ENCODE measurements at regions not wholly inside any gene's neighbourhood (a gene's known extent, or its start where the extent isn't known, plus 50 kb on each side); places are given as distances from the start of the nearest gene placed in this dataset.
"Not testable (repeated sequence)": the region's sequence is repeated elsewhere in the genome, so short reads cannot be mapped to it uniquely, and the experiment has no call there.

DNA sequence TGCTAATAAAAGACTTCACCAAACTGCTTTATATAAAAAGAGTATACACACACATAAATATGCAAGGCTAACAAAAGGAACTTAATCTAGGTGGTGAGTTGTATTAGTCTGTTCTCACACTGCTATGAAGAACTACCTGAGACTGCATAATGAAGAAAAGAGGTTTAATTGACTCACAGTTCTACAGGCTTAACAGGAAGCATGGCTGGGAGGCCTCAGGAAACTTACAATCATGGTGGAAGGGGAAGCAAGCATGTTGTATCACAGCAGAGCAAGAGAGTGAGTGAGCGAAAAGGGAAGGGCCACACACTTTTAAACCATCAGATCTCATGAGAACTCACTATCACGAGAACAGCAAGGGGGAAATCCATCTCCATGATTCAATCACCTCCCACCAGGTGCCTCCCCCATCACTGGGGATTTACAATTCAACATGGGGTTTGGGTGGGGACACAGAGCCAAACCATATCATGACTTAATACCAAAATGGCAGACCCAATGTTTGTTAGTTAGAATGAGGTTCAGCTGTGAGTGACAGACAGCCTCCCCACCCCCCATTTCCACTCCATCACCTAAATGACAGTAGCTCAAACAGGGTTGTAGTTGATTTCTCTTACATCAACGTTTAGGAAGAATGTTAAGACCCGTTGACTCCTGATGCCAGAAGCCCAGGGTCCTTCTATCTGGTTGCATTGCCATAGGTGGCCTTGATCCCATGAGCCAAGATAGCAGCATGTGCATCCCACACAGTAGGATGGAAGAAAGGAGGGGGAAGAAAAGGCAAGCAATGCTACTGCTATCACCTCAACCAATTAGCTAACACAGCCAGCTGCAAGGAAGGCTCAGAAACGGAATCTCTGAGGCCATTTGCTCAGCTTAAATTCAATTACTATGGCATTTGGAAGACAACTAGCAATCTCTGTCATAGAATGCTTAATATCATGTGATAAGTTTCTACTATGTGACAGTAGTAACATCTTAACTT is 77.0 kb downstream of the CCDC71L start:
- no peak for FAIRE-seq

DNA sequence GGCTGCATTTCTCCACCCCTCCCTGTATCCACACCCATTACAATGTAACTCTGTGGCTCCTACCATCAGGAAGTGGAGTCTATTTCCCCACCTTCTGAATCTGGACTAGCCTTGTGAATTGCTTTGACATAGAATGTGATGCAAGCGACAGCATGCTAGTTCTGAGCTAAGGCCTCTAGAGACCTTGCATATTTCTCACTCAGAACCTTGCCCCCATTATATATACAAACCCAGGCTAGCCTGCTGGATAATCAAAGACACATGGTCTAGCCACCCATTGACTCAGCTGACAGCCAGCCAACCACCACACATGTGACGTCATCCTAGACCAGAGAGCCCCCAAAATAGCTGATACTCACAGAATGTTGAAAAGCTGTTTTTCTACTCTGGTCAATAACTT is 77.9 kb downstream of the CCDC71L start:
- FAIRE-seq, result no peak

DNA sequence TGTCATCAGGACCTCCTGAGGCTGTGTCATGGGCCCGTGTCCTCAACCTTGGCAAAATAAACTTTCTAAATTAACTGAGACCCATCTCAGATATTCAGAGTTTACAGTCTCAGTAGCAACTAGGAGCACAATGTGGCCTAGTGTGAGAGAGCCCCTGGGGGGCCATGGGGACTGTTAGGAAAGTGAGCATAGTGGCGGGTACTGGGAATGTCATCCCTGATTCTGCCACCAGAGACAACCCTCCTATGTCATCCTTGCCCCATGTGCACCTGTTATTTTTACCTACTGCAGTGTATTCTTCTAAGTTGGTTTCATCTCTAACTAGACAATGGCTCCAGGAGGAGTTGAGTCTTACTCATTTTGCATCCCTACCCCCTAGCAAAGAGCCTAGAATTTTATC is 78.6 kb downstream of the CCDC71L start:
- FAIRE-seq, result no peak

DNA sequence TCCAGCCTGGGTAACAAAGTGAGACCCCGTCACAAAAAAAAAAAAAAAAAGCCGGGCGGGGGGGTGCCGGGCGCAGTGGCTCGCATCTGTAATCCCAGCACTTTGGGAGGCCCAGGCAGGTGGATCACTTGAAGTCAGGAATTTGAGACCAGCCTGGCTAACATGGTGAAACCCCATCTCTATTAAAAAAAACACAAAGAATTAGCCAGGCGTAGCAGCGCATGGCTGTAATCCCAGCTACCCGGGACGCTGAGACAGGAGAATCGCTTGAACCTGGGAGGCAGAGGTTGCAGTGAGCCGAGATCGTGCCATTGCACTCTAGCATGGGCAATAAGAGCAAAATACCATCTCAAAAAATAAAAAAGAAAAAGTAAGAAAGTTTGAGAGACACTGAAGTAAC is 81.9 kb downstream of the CCDC71L start:
- not testable (repeated sequence) for FAIRE-seq

DNA sequence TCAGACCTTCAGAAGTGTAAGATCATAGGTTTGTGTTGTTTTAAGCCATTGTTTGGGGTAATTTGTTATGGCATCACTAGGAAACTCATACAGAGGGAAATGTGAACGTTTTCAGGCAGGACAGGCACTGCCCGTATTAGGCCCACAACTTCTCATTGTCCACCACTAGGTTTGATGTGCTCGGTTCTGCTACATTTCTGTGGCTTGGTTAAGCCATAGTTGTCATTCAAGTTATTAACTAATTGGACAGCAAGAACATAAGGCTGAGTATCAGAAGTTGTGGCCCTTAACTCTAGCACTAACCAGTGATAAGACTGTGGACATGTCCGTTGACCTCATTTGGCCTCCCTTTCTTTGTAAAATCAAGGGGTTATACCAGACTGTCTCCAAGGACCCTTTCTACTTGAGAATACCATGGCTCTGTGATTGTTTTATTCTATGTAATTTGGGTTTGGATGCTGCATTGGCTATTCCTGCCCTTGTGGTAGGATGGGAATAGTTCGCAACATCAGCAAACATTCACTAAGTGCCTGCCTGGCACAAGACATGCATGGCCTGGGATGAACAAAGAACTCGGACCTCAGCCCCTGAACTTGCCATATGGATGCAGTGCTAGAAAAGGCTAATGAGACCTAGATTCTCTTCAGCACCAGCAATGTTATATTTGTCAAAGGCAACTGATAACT is 85.7 kb downstream of the CCDC71L start:
- no peak for FAIRE-seq

DNA sequence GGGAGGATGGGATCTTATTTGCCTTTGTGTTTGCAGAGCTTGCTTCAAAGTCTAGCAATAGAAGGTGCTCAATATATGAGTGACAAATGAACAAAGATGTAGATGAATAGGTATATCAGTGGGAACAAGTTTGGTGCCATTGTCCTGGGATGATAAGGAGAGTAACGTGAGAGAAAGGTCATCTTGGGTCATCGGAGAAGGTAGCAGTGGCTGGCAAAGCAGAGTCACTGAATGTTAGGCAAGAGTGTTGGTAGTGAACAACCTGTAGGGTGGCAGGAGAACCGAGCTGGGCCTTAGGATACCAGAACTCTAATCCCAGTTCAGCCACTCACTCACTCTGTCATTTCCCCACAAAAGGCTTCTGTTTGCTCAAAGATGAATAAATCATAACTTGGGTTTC is 87.2 kb downstream of the CCDC71L start:
- no peak for FAIRE-seq

DNA sequence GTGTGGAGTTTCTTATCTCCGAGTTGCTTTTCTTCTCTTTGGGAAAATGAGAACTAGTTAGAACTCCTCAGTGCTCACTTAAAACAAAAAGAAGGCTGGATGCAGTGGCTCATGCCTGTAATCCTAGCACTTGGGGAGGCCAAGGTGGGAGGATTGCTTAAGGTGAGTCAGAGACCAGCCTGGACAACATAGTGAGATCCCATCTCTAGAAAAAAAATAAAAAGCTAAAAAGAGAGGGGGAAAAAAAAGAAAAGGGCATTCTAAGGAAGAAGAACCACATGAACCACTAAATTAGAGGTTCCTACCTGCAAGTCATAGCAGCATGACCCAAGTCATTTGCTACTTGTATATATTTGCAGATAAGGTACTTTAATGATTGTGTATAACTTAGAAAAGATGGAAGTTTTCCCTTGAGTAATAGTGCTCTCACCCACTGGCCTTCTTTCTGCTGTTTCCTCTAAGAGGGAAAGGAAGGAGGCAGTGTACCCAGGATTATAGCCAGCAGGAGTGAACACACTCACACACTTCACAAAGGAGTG is 87.8 kb downstream of the CCDC71L start:
- no peak for FAIRE-seq

DNA sequence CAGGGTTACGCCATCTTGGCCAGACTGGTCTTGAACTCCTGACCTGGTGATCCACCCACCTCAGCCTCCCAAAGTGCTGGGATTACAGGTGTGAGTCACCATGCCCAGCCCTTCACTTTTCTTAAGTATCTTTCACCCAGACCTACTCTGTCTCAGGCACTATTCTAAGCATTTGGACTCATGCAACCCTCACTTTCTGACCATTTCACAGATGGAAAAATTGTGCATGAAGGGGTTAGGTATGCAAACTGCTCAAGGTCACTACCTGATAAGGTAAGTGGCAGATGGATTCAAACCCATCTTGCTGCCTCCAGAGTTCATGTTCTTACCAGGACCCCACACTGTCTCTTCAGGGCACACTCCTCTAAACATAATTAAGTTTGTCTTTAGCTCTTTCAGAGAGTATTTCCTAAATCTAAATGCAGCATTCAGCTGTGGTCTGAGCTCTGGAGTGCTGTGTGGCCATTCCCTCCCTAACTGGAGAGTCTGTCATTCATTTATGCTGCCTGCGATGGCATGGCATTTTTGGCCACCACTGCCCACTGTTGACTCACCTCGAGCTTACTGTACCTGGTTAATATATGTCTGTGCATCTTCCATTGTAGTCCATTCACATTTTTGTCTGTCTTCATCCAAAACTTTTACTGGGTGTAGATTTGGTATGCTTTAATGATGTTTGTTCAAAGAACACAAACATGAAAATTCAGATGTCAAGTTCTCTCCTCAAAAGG is 88.4 kb downstream of the CCDC71L start:
- FAIRE-seq, result no peak

DNA sequence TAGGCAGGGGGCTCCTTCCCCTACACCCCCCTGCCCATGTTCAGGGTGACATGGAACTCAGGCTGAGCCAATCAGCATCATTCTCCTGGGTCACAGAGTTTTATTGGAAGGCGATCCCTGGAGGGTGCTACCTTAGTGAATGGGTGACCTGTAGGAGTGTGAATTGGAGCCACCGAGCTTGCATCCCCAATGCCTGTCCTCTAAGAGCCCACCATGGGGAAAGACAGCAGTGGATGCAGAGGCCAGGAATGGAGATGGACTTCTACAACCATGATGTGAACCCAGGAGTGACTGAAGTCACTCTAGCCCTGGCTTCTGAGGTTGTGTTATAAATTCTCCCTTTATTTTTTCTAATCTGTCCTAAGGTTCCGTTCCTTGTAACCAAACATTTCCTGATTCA is 89.4 kb downstream of the CCDC71L start:
- FAIRE-seq, result no peak

DNA sequence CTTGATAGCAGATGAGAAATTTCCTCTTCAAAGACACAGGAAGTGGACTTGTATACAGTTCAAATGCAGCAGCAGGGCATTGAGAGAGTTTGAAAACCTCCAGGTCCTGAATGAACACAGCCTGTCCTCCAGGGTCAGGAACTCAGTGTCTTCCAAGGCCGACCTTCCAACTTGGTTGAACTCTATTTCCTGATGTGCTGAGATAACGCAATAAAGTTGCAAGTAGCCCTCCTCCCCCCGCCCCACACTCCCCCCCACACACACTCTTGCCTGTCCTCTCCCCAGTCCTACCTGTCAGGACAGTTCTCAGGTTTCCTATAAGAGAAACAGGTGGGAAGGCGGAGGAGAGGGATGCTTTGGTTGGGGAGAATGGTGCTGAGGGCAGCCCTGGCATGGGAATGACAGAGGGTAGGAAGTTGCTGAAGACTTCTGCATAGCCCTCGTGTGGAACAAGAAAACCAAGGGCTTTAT is 90.0 kb downstream of the CCDC71L start:
- FAIRE-seq, result no peak

DNA sequence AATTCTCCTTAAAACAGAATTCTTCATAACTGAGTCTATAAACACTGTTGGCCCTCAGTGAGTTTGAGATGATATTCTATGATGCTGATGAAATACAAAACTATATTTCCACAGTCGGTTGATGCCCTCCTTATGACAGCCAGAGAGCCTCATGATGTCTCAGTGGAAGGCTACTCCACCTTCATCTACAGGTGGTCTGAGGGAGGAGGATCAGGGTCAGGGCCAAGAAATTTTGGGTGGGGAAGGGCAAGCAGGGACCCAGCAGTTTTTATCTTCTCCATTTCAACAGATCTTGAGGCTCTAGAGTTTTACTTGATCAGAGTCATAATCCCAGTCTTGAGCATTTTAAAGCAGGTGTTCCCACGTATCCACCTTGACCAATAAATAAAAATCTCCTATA is 90.8 kb downstream of the CCDC71L start:
- FAIRE-seq, result no peak

DNA sequence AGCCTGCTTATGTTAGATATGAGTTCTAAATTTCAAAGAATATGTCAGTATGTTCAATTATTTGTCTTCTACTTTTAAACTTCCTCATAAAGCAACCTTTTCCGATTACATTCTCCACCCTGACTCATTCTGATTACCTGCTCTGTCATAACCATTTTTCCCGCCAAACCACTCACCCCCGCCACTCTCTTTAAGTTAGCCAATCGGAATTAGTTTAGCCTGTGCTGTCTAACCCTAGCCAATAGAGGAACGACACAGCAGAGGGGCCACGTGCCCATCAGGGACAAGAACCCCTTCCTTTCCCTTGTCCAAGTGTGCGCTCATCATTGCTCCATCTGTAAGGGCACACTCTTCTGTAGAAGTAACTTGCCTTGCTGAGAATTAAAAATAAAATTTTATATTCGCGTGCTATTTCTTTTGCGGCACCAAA is 91.4 kb downstream of the CCDC71L start:
- FAIRE-seq, result no peak

DNA sequence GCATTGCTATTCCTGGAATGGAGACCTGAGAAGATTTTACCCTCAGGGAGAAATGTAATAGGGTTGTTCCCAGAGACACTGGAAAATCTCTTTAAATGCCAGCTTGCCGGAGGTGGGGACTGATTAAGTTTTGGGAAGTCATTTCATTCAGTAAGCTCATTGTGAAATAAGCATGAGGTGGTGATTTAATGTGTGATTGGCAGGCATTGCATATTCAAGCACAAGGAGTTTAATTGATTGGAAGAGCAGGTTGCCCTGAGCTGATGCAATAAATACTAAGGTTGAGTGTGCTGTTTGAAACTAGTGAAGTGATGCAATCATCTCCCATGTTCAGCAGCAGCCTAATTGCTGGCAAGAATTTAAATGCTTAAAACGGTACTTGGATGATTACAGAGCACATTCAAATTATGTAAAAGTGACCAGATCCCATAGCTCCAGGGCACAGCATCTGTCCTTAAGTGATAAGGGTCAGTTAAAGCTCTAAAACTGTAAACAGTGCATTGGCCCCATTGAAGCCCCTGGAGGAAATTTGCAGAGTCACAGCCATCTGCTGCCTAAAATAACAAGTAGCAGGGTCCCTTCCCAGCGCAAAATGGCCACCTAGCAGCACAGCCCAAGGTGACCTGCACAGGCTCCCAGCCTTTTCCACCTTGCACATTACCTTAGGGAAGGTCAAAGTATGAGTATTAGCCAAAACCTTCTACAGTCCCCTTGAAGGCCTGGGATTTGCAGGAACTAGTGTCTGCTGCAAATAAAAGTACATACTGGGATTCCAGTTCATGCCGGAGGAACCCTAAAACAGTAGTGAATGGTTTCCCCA is 92.1 kb downstream of the CCDC71L start:
- FAIRE-seq, result no peak

DNA sequence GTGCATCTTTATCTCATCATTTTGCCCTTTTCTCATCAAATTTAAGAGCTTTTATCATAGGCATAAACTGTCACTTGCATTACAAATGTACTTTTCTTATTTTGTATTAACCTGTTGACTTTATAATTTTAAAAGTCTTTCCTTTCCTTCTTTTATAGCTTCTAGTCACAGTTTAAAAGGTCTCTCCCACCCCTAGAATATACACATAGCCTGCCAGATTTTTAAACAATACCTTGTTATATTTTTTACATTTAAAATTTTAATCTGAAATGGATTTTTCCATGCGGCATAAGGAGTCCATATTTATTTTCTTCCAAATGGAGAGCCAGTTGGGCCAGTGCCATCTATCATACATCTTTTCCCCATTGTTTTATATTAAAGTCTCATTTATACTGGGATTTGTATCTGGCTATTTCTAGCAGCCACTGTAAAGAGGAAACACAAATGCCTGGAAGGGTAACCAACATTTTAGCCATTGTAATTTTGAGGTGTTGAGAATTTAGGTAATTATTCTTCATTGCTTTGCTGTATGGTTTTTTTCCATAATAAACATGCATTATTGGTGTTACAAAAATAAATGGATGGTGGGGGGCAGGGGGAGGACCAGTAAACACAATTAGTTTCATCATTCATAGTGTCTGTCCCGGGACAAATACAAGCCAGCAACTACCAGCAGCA is 92.8 kb downstream of the CCDC71L start:
- FAIRE-seq, result no peak

DNA sequence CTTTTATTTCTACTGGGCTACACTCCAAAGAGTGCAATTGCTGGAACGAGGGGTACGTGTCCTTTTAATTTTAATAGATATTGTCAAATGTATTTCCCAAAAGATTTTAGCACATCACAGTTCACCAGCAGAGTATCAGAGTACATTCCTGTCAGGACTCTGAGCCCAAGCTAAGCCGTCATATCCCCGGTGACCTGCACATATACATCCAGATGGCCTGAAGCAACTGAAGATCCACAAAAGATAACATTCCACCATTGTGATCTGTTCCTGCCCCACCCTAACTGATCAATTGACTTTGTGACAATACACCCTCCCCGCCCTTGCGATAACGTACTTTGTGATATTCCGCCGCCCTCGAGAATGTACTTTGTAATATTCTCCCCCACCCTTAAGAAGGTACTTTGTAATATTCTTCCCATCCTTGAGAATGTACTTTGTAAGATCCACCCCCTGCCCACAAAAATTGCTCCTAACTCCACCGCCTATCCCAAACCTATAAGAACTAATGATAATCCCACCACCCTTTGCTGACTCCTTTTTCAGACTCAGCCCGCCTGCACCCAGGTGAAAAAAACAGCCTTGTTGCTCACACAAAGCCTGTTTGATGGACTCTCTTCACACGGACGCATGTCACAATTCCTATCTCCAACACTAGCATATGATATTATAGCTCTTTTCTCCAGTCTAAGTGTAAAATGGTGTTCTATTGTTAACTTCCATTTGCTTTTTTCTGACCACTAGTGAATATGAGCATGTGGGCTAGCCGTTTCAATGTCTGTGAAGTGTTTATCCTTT is 93.6 kb downstream of the CCDC71L start:
- FAIRE-seq, result not testable (repeated sequence)

DNA sequence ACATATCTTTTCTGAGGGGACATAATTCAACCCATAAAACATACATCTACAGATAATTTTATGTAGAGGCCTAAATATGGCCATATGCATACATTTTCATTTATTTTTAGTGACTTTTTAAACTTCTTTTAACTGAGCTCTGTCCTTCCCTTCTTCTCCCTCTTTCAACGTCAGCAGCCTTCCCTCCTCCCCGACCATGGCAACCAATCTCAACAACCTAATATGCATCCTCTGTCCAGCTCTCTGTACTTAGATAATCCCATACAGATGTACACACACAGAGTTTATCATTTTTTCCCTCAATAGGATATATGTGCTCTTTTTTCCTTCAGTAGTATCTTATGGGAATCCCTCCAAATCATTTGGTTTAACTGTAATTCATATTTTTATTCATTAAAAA is 94.3 kb downstream of the CCDC71L start:
- no peak for FAIRE-seq

DNA sequence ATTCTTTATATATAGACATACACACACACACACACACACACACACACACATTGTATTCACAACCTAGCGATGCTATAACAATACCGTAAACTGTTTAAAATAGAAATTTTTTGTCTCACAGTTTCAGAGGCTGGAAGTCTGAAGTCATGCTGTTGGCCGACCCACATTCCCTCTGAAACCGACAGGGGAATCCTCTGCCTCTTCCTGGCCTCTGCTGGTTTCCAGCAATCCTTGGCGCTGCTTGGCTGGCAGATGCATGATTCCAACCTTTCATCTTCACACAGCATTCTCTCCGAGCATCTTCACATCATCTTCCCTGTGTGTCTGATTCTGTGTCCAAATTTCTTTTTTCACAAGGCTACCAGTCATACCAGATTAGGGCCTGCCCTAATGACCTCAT is 94.8 kb downstream of the CCDC71L start:
- FAIRE-seq, result no peak

DNA sequence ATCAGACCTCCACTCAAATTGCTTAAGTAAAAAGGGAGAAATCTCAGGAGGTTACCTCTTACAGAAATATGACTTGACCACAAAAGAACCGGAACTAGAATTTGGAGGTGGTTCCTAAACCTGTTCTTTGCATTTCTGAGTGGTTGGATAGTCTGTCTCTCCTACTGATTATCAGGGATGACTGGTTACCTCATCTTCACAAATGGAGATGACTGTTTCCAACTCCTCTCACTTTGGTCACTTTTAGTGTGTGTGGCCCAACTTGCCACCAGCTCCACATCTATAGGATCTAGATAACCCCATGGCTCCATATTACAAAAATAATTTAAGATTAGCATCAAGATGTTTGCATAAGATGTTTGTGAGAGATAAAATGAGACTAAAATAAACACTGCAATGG is 95.5 kb downstream of the CCDC71L start:
- no peak for FAIRE-seq

DNA sequence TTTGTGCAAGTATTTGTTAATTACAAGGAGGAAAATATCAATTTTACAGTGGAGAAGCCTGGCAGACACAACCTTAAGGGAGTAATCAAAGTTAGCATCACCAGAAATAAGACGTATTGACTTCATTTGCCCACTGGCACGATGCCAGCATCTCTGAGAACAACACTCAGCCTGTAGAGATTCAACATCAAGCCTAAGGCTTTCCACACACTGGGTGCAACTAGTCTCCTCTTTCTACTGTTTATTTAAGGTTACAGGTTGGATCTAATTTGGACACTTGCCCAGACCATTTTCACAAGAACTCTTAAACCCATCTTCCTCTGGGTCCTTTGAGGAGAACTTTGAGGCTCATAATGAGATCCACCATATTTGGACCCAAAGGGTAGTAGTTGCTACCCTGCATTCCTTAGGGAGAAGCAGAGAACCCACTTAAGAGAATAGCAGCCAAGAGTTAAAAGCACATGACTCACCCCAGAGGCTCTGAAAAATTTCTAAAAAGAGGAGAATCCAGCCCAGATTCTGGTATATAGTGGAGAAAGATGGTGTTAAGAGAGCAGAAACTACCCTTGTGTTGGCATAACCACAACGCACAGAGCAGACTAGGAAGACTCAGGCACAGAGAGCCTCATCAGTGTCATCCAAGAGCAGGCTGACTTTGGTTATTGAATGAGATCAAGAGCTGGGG is 97.3 kb downstream of the CCDC71L start:
- FAIRE-seq, result no peak
